ENCODE measurements at regions not wholly inside any gene's neighbourhood (a gene's known extent, or its start where the extent isn't known, plus 50 kb on each side); places are given as distances from the start of the nearest gene placed in this dataset.

GRCh38 chr7:25894002-25894901, 257.7 kb upstream of the NFE2L3 start:
- no peak for DNase-seq

- peak; percentile 73 for DNase-seq
Observed at GRCh38 chr7:25894902-25895791, 256.9 kb upstream of the NFE2L3 start.

- no peak for DNase-seq
Observed at GRCh38 chr7:25895792-25896171, 256.2 kb upstream of the NFE2L3 start.

GRCh38 chr7:25897261-25897782, 254.7 kb upstream of the NFE2L3 start:
- no peak for DNase-seq

- no peak for DNase-seq
Observed at GRCh38 chr7:25900245-25900644, 251.8 kb upstream of the NFE2L3 start.

GRCh38 chr7:25900877-25901276, 251.1 kb upstream of the NFE2L3 start:
- DNase-seq: peak; percentile 65

- no peak for DNase-seq
Observed at GRCh38 chr7:25901658-25902057, 250.3 kb upstream of the NFE2L3 start.

- no peak for DNase-seq
Observed at GRCh38 chr7:25906003-25906402, 246.0 kb upstream of the NFE2L3 start.

GRCh38 chr7:25906760-25907159, 245.2 kb upstream of the NFE2L3 start:
- no peak for DNase-seq

GRCh38 chr7:25907214-25907613, 244.8 kb upstream of the NFE2L3 start:
- no peak for DNase-seq

- DNase-seq: no peak
Observed at GRCh38 chr7:25907731-25908130, 244.3 kb upstream of the NFE2L3 start.

- no peak for DNase-seq
Observed at GRCh38 chr7:25908154-25908949, 243.6 kb upstream of the NFE2L3 start.

GRCh38 chr7:25911738-25912607, 240.0 kb upstream of the NFE2L3 start:
- DNase-seq: no peak

GRCh38 chr7:25913598-25914224, 238.3 kb upstream of the NFE2L3 start:
- DNase-seq: peak; percentile 24

- no peak for DNase-seq
Observed at GRCh38 chr7:25918731-25919130, 233.3 kb upstream of the NFE2L3 start.

GRCh38 chr7:25922296-25922695, 229.7 kb upstream of the NFE2L3 start:
- no peak for DNase-seq

- DNase-seq: peak; percentile 58
Observed at GRCh38 chr7:25923741-25924460, 228.1 kb upstream of the NFE2L3 start.

GRCh38 chr7:25926009-25926408, 226.0 kb upstream of the NFE2L3 start:
- no peak for DNase-seq

GRCh38 chr7:25926451-25926850, 225.5 kb upstream of the NFE2L3 start:
- no peak for DNase-seq
